ENCODE measurements at regions not wholly inside any gene's neighbourhood (a gene's known extent, or its start where the extent isn't known, plus 50 kb on each side); places are given as distances from the start of the nearest gene placed in this dataset.

DNA sequence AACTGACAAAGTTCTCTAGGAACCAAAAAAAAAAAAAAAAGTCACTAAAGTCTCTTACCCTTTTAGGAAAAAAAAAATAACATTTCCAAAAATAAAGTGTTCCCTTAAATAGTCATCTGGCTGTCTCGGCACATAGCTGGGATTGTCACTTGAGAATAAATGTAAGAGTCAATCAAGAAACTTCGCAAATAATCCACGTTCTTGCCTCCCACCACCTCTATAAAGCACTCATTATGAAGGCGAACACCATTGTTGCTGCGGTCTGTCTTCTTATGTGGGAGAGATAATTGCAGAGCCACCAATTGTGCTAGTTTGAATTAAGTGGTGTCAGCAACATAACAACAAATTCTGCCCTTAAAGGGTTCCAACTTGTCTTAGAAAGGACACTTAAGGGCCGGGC, 163.7 kb downstream of the FBXO15 start:
- no peak for DNase-seq
- no peaks in the 10 kb centered on the region for H3K27me3 ChIP-seq
- H3K27ac ChIP-seq = no peak overlapping the region
- intact Hi-C loops (cut with DNase I; ENCODE audit: low total_unique reads) = no loop called here
- H3K4me1 ChIP-seq = peaks cover 0 to 8% (median 0%) of the 10 kb centered on the region in 4 donors
- 87 to 88% methylated on average over 5 to 6 of the region's 6 CpGs for WGBS, 2 donors (ENCODE audit: low coverage in 1 of 2)
- no peaks in the 10 kb centered on the region for H3K36me3 ChIP-seq
- in situ Hi-C loops (cut with MboI; ENCODE audit: low pct_ligation_motif_present in 1 of 4, low pct_unique_long_range_greater_than_20kb in 1 of 4, low sequenced_read_pairs in 3 of 4) = no loop called here
- TF ChIP-seq POLR2A (IDR thresholded peaks at IDR 0.05) (no peak), POLR2AphosphoS5 (IDR thresholded peaks at IDR 0.05) (no peak), EP300 (IDR thresholded peaks at IDR 0.05; ENCODE audit: low read depth) (no peak)
- TF ChIP-seq, protein P1, sequence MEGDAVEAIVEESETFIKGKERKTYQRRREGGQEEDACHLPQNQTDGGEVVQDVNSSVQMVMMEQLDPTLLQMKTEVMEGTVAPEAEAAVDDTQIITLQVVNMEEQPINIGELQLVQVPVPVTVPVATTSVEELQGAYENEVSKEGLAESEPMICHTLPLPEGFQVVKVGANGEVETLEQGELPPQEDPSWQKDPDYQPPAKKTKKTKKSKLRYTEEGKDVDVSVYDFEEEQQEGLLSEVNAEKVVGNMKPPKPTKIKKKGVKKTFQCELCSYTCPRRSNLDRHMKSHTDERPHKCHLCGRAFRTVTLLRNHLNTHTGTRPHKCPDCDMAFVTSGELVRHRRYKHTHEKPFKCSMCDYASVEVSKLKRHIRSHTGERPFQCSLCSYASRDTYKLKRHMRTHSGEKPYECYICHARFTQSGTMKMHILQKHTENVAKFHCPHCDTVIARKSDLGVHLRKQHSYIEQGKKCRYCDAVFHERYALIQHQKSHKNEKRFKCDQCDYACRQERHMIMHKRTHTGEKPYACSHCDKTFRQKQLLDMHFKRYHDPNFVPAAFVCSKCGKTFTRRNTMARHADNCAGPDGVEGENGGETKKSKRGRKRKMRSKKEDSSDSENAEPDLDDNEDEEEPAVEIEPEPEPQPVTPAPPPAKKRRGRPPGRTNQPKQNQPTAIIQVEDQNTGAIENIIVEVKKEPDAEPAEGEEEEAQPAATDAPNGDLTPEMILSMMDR (IDR thresholded peaks at IDR 0.05) = no peak
- no peaks in the 10 kb centered on the region for H3K9me3 ChIP-seq
- H3K4me3 ChIP-seq = no peak overlapping the region

DNA sequence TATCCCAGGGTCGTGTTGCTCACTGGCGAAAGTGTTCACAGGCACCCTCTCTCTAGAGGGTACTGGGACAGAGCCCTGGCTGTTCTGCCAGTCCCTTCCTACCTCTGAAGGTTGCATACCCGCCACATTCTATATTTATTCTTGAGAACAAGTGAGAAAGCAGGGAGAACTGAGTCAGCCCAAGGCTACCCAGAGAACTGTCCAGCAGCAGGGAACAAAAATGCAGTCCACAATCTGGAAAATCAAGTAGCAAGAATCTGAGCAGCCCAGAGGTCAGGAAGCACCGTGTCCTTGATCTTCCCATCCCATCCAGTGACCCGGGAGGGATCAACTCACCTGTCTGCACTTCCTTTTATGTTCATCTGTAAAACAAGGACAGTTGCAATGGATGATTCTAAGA, 164.1 kb downstream of the FBXO15 start:
- no peak for DNase-seq
- no peak for TF ChIP-seq POLR2A (IDR thresholded peaks at IDR 0.05)
- TF ChIP-seq, protein P1 (IDR thresholded peaks at IDR 0.05) = no peak
- no peak for TF ChIP-seq POLR2AphosphoS5 (IDR thresholded peaks at IDR 0.05)
- TF ChIP-seq EP300 (IDR thresholded peaks at IDR 0.05; ENCODE audit: low read depth) = no peak
- H3K4me1 ChIP-seq = peaks cover 0 to 8% (median 0%) of the 10 kb centered on the region in 4 donors
- 86 to 90% methylated on average over 3 to 5 of the region's 5 CpGs for WGBS, 2 donors (ENCODE audit: low coverage in 1 of 2)
- in situ Hi-C loops (cut with MboI; ENCODE audit: low pct_ligation_motif_present in 1 of 4, low pct_unique_long_range_greater_than_20kb in 1 of 4, low sequenced_read_pairs in 3 of 4) (no loop called here), intact Hi-C loops (cut with DNase I; ENCODE audit: low total_unique reads) (no loop called here)
- H3K27me3 ChIP-seq = no peaks in the 10 kb centered on the region
- H3K36me3 ChIP-seq = no peaks in the 10 kb centered on the region
- no peak overlapping the region for H3K4me3 ChIP-seq
- no peak overlapping the region for H3K27ac ChIP-seq
- H3K9me3 ChIP-seq = no peaks in the 10 kb centered on the region

DNA sequence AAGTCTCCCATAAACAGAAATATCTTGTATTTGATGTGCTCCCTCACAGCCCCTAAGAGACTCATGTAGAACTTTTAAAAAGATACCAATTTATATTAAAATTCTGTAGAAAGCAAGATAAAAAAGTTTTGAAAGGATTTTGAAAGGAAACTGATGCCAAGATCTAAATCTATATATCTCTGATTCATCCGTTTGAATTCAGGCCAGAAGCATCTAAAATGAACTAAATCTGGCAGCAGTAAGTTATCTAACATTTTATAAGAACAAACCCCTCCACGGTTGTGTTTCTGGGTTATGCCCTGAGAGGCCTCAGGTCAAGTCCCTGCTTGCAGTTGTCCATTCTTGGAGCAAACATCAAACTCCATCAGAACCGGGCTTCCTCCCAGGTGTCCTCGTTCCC, 165.8 kb downstream of the FBXO15 start:
- in situ Hi-C loops (cut with MboI; ENCODE audit: low pct_ligation_motif_present in 1 of 4, low pct_unique_long_range_greater_than_20kb in 1 of 4, low sequenced_read_pairs in 3 of 4) (no loop called here), intact Hi-C loops (cut with DNase I; ENCODE audit: low total_unique reads) (no loop called here)
- Histone ChIP-seq H3K36me3 (no peaks in the 10 kb centered on the region), H3K27me3 (no peaks in the 10 kb centered on the region), H3K9me3 (no peaks in the 10 kb centered on the region), H3K4me3 (no peak overlapping the region), H3K4me1 (peaks cover 0 to 5% (median 0%) of the 10 kb centered on the region in 4 donors), H3K27ac (no peak overlapping the region)
- 60 to 63% methylated on average over 1 to 4 of the region's 4 CpGs for WGBS, 2 donors (ENCODE audit: low coverage in 1 of 2)
- TF ChIP-seq, protein P1 (IDR thresholded peaks at IDR 0.05) = no peak
- TF ChIP-seq POLR2A (IDR thresholded peaks at IDR 0.05) (no peak), POLR2AphosphoS5 (IDR thresholded peaks at IDR 0.05) (no peak), EP300 (IDR thresholded peaks at IDR 0.05; ENCODE audit: low read depth) (no peak)
- no peak for DNase-seq

DNA sequence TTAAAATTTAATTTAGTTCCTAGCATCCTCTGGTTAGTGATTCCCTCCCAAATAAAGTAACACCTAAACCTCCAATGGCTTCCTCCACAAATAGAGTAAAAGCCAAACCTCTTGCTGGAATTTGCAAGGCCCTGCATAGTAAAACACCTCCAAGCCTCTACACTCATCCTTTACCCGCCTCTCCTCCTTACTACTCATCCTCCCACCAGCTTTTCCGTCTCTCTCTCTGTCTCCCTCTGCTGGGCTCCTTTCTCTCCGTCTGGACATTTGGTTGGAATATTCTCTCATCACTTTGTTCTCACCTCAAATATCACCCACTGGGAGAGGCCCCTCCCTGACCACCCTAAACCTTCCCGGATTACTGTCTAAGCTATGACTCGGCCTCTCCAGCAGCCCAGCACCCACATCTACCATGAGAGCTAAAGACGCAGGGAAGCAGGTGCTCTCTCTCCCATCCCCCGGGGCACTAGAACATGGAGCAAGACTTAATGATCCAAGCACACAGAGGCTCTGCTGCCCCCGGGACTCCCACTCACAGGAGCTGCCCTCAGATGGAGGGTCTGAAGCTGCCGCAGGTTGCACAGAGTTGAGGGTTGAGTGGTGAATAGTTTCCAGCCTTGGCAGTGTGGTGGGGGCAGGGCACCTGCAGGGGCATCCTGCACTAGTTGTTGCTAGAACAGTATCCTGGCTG, 167.2 kb downstream of the FBXO15 start:
- in situ Hi-C loops (cut with MboI; ENCODE audit: low pct_ligation_motif_present in 1 of 4, low pct_unique_long_range_greater_than_20kb in 1 of 4, low sequenced_read_pairs in 3 of 4) = no loop called here
- 48 to 80% methylated on average over 5 to 9 of the region's 9 CpGs for WGBS, 2 donors (ENCODE audit: low coverage in 1 of 2)
- TF ChIP-seq POLR2AphosphoS5 (IDR thresholded peaks at IDR 0.05) = no peak
- TF ChIP-seq, protein P1 (IDR thresholded peaks at IDR 0.05) = peak in 2 of 5 experiments; percentile 10 to 27

More for the DNA sequence above, 167.2 kb downstream of the FBXO15 start:
- Histone ChIP-seq H3K9me3 (no peaks in the 10 kb centered on the region), H3K36me3 (no peaks in the 10 kb centered on the region), H3K4me3 (no peak overlapping the region), H3K27ac (no peak overlapping the region), H3K27me3 (no peaks in the 10 kb centered on the region), H3K4me1 (no peaks in the 10 kb centered on the region)
- intact Hi-C loops (cut with DNase I; ENCODE audit: low total_unique reads) = no loop called here
- no peak for DNase-seq

Measured in transverse colon (tissue), 4 donors.